SK-N-MC (cell line): ENCODE measurements at regions not wholly inside any gene's neighbourhood (a gene's known extent, or its start where the extent isn't known, plus 50 kb on each side); places are given as distances from the start of the nearest gene placed in this dataset.
"Not testable (repeated sequence)": the region's sequence is repeated elsewhere in the genome, so short reads cannot be mapped to it uniquely, and the experiment has no call there.

Source experiments
- EZH2 ChIP-seq: fragments of 200-600 bp; sonication (generic); IDR thresholded peaks from one replicate; pipeline ENCODE4 v1.6.1; 2017; ENCODE audit warnings: antibody characterized with exemption
- POLR2AphosphoS5 ChIP-seq: IDR thresholded peaks from 2 replicates; pipeline ENCODE4 v1.6.1; 2012; ENCODE audit warnings: mild to moderate bottlenecking, low read depth, low read length, borderline replicate concordance

- not testable (repeated sequence) for TF ChIP-seq EZH2, POLR2AphosphoS5
Measured at GRCh38 chr5:34160904-34161303, 117.9 kb upstream of the C1QTNF3 start.
